Eye (tissue), 1 donor: ENCODE measurements at regions not wholly inside any gene's neighbourhood (a gene's known extent, or its start where the extent isn't known, plus 50 kb on each side); places are given as distances from the start of the nearest gene placed in this dataset.

Experiments used
- DNase-seq: peaks from one replicate; pipeline ENCODE4 v3.0.0-alpha.2; 2015

- no peak for DNase-seq
Measured at GRCh38 chr12:92553389-92553788, 149.4 kb upstream of the PLEKHG7 start.

- DNase-seq: no peak
Measured at GRCh38 chr12:92552412-92553108, 150.2 kb upstream of the PLEKHG7 start.

- DNase-seq: no peak
Measured at GRCh38 chr12:92551853-92552397, 150.9 kb upstream of the PLEKHG7 start.

GRCh38 chr12:92551210-92551609, 151.6 kb upstream of the PLEKHG7 start:
- no peak for DNase-seq

- no peak for DNase-seq
Measured at GRCh38 chr12:92550661-92551060, 152.1 kb upstream of the PLEKHG7 start.

- DNase-seq: no peak
Measured at GRCh38 chr12:92550254-92550653, 152.5 kb upstream of the PLEKHG7 start.

GRCh38 chr12:92549516-92549915, 153.3 kb upstream of the PLEKHG7 start:
- no peak for DNase-seq

- DNase-seq: no peak
Measured at GRCh38 chr12:92547906-92548305, 154.9 kb upstream of the PLEKHG7 start.

- no peak for DNase-seq
Measured at GRCh38 chr12:92547420-92547819, 155.4 kb upstream of the PLEKHG7 start.

GRCh38 chr12:92546635-92547348, 156.0 kb upstream of the PLEKHG7 start:
- no peak for DNase-seq

GRCh38 chr12:92546259-92546634, 156.5 kb upstream of the PLEKHG7 start:
- DNase-seq: no peak

- no peak for DNase-seq
Measured at GRCh38 chr12:92544322-92544721, 158.5 kb upstream of the PLEKHG7 start.

GRCh38 chr12:92543840-92544239, 158.9 kb upstream of the PLEKHG7 start:
- no peak for DNase-seq

- DNase-seq: peak; percentile 67
Measured at GRCh38 chr12:92543359-92543758, 159.4 kb upstream of the PLEKHG7 start.

- no peak for DNase-seq
Measured at GRCh38 chr12:92541731-92542130, 161.1 kb upstream of the PLEKHG7 start.

GRCh38 chr12:92540782-92541423, 161.9 kb upstream of the PLEKHG7 start:
- DNase-seq: no peak

- peak; percentile 63 for DNase-seq
Measured at GRCh38 chr12:92539976-92540781, 162.6 kb upstream of the PLEKHG7 start.

- no peak for DNase-seq
Measured at GRCh38 chr12:92539110-92539749, 163.6 kb upstream of the PLEKHG7 start.

GRCh38 chr12:92537290-92537960, 165.4 kb upstream of the PLEKHG7 start:
- no peak for DNase-seq

GRCh38 chr12:92535961-92536360, 166.8 kb upstream of the PLEKHG7 start:
- no peak for DNase-seq

- no peak for DNase-seq
Measured at GRCh38 chr12:92533280-92533890, 169.4 kb upstream of the PLEKHG7 start.
